Pancreas (tissue), 10 donors: ENCODE measurements at regions not wholly inside any gene's neighbourhood (a gene's known extent, or its start where the extent isn't known, plus 50 kb on each side); places are given as distances from the start of the nearest gene placed in this dataset.

Experiments
- ATAC-seq, 4 donors: fragments of 200-7000 bp; cut with Tn5 transposase; one replicate each; pipeline versions ENCODE4 v1.8.0 to v1.9.1; 2020; ENCODE audit warnings: mild to moderate bottlenecking in 4 of 4, moderate library complexity in 4 of 4
- DNase-seq, 6 donors: peaks; one replicate each; pipeline ENCODE4 v3.0.0-alpha.2; 2020
- FAIRE-seq: peaks from 2 replicates; lab custom pipeline; 2012; peaks lifted over from hg19 to GRCh38; lab: Jason Lieb, UNC
- H3K27ac ChIP-seq, 4 donors: fragments of 200-600 bp; sonication (generic); 1 replicate in 3 of 4; 2 replicates in 1 of 4; pipeline versions ENCODE4 v1.5.0 to v1.8.0; 2020
- H3K27me3 ChIP-seq, 4 donors: fragments of 200-600 bp; one replicate each; pipeline ENCODE4 v1.8.0; 2021
- H3K36me3 ChIP-seq, 3 donors: fragments of 200-600 bp; sonication (generic) in 1 of 3; one replicate each; pipeline versions ENCODE4 v1.5.0 to v1.8.0; 2020 to 2021
- H3K4me1 ChIP-seq, 3 donors: fragments of 200-600 bp; one replicate each; pipeline ENCODE4 v1.8.0; 2021
- H3K4me3 ChIP-seq, 4 donors: fragments of 200-600 bp; sonication (generic) in 2 of 4; one replicate each; pipeline versions ENCODE4 v1.5.0 to v1.8.0; 2020 to 2021
- H3K9me3 ChIP-seq, 4 donors: fragments of 200-600 bp; one replicate each; pipeline ENCODE4 v1.8.0; 2021
- CTCF ChIP-seq, 4 donors: fragments of 200-600 bp; sonication (generic) in 3 of 4; IDR thresholded peaks; one replicate each; pipeline versions ENCODE4 v1.5.0 to v1.8.0; 2021; ENCODE audit warnings: antibody characterized with exemption in 4 of 4
- WGBS, 2 donors: extraction: QIAGEN DNeasy Blood & Tissue Kit; methylation state at CpG; one replicate each; pipeline ENCODE4 v1.1.7; 2013; 5-methylcytosine and 5-hydroxymethylcytosine counted together
- intact Hi-C, 3 donors: fragments of 100-400 bp; cut with DNase I; formaldehyde crosslinking; loops; one replicate each; pipeline versions ENCODE4 v1.11.1 to v1.14.2; 2022
- donor health status: healthy with polysubstance abuse.
- donor health status: DM: no; HTN: no; CAD: no; lungs with moderate emphysema.
- donor health status: DM: no; HTN: no; CAD: no.
- donor health status: control.
- donor health status: control.
- donor health status: Bipolar disorder and iron deficiency.
- donor health status: DM: yes; HTN: yes; CAD: no.
- donor health status: DM: no; HTN: no; CAD: no.
- donor health status: DM: no; HTN: no; CAD: no.
- donor health status: DM: yes; HTN: yes; CAD: no.

- no peaks in the 10 kb centered on the region for H3K9me3 ChIP-seq
- H3K4me3 ChIP-seq: no peak overlapping the region
- H3K36me3 ChIP-seq: no peaks in the 10 kb centered on the region
- H3K27me3 ChIP-seq: no peaks in the 10 kb centered on the region
- TF ChIP-seq CTCF (IDR thresholded peaks at IDR 0.05): no peak
- ATAC-seq (no peak), FAIRE-seq (no peak), DNase-seq (no peak)
- WGBS, 2 donors: 84 to 85% methylated on average over 11 of the region's 11 CpGs
- intact Hi-C loops: no loop called here
- H3K27ac ChIP-seq: no peak overlapping the region
- H3K4me1 ChIP-seq: no peaks in the 10 kb centered on the region
These were observed 313.5 kb downstream of the CTTN start for GRCh38 chr11:70711911-70712185.

GRCh38 chr11:70712471-70712870 is 314.1 kb downstream of the CTTN start:
- no peak for FAIRE-seq
- intact Hi-C loops: no loop called here
- no peak for DNase-seq
- H3K36me3 ChIP-seq: no peaks in the 10 kb centered on the region
- 78 to 85% methylated on average over 10 of the region's 10 CpGs for WGBS, 2 donors
- no peak for TF ChIP-seq CTCF (IDR thresholded peaks at IDR 0.05)
- no peaks in the 10 kb centered on the region for H3K27me3 ChIP-seq
- H3K9me3 ChIP-seq: no peaks in the 10 kb centered on the region
- H3K27ac ChIP-seq: no peak overlapping the region
- H3K4me3 ChIP-seq: no peak overlapping the region
- ATAC-seq: no peak
- H3K4me1 ChIP-seq: no peaks in the 10 kb centered on the region

- no peaks in the 10 kb centered on the region for H3K27me3 ChIP-seq
- ATAC-seq (no peak), DNase-seq (no peak), FAIRE-seq (no peak)
- no peaks in the 10 kb centered on the region for H3K9me3 ChIP-seq
- no peak overlapping the region for H3K4me3 ChIP-seq
- TF ChIP-seq CTCF (IDR thresholded peaks at IDR 0.05): no peak
- intact Hi-C loops: no loop called here
- H3K4me1 ChIP-seq: no peaks in the 10 kb centered on the region
- H3K27ac ChIP-seq: no peak overlapping the region
- WGBS, 2 donors: 90 to 94% methylated on average over 24 of the region's 24 CpGs
- H3K36me3 ChIP-seq: no peaks in the 10 kb centered on the region
These were observed 314.9 kb downstream of the CTTN start for GRCh38 chr11:70713086-70713835.

- no peak overlapping the region for H3K27ac ChIP-seq
- no peaks in the 10 kb centered on the region for H3K27me3 ChIP-seq
- FAIRE-seq: no peak
- H3K36me3 ChIP-seq: no peaks in the 10 kb centered on the region
- DNase-seq: no peak
- TF ChIP-seq CTCF (IDR thresholded peaks at IDR 0.05): no peak
- no peaks in the 10 kb centered on the region for H3K9me3 ChIP-seq
- H3K4me3 ChIP-seq: no peak overlapping the region
- no peaks in the 10 kb centered on the region for H3K4me1 ChIP-seq
- no peak for ATAC-seq
- intact Hi-C loops: no loop called here
- WGBS, 2 donors: 71 to 75% methylated on average over 10 of the region's 10 CpGs
These were observed 315.8 kb downstream of the CTTN start for GRCh38 chr11:70713988-70714665.
